ENCODE measurements at regions not wholly inside any gene's neighbourhood (a gene's known extent, or its start where the extent isn't known, plus 50 kb on each side); places are given as distances from the start of the nearest gene placed in this dataset.

DNA sequence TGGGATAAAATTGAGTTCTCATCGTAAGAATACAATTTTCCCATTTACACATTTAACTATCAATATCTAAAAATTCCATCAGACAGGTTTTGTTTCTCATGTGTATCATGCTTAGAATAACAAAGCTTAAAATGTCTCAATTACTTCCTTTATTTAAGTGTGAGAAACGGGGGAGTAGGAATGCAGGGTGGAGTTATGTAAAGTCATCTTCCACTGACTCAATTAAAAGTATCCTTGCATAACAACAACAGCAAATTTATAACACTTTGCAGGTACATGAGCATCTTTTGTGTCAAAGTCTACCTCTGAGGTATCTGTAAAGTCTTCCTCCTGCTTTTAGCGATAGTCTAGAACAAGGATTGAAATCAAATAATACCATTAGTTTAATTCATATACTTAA is 327.1 kb downstream of the EPHA4 start:
- TF ChIP-seq CTCF (IDR thresholded peaks at IDR 0.05), result no peak
- TF ChIP-seq ZFX (IDR thresholded peaks at IDR 0.05; ENCODE audit: borderline replicate concordance), result no peak

Data from 22Rv1 (cell line).